ENCODE measurements at regions not wholly inside any gene's neighbourhood (a gene's known extent, or its start where the extent isn't known, plus 50 kb on each side); places are given as distances from the start of the nearest gene placed in this dataset.

- no peak for TF ChIP-seq REST (IDR thresholded peaks at IDR 0.05; ENCODE audit: insufficient read depth in 1 of 2, low read depth in 2 of 2, low read length in 2 of 2)
- no peak for TF ChIP-seq POLR2AphosphoS5 (IDR thresholded peaks at IDR 0.05; ENCODE audit: low read depth, low read length)
- TF ChIP-seq TAF1 (IDR thresholded peaks at IDR 0.05; ENCODE audit: borderline replicate concordance, insufficient read depth, low read length) = no peak
- TF ChIP-seq FOXP2 (optimal IDR thresholded peaks at IDR 0.05; ENCODE audit: borderline replicate concordance, extremely low read depth, extremely low read length, insufficient read depth) = no peak
- no peak for TF ChIP-seq SIN3A (IDR thresholded peaks at IDR 0.05; ENCODE audit: borderline replicate concordance, insufficient read depth, low read length)
Measured at GRCh38 chr3:177578488-177578887, 381.2 kb upstream of the TBL1XR1 start.

GRCh38 chr3:177579419-177579818 is 382.1 kb upstream of the TBL1XR1 start:
- TF ChIP-seq FOXP2 (optimal IDR thresholded peaks at IDR 0.05; ENCODE audit: borderline replicate concordance, extremely low read depth, extremely low read length, insufficient read depth) (no peak), POLR2AphosphoS5 (IDR thresholded peaks at IDR 0.05; ENCODE audit: low read depth, low read length) (no peak), SIN3A (IDR thresholded peaks at IDR 0.05; ENCODE audit: borderline replicate concordance, insufficient read depth, low read length) (no peak)

- TF ChIP-seq REST (IDR thresholded peaks at IDR 0.05; ENCODE audit: insufficient read depth in 1 of 2, low read depth in 2 of 2, low read length in 2 of 2) = no peak
- TF ChIP-seq FOXP2 (optimal IDR thresholded peaks at IDR 0.05; ENCODE audit: borderline replicate concordance, extremely low read depth, extremely low read length, insufficient read depth) = no peak
- TF ChIP-seq SIN3A (IDR thresholded peaks at IDR 0.05; ENCODE audit: borderline replicate concordance, insufficient read depth, low read length) = no peak
- no peak for TF ChIP-seq TAF1 (IDR thresholded peaks at IDR 0.05; ENCODE audit: borderline replicate concordance, insufficient read depth, low read length)
- no peak for TF ChIP-seq POLR2AphosphoS5 (IDR thresholded peaks at IDR 0.05; ENCODE audit: low read depth, low read length)
Measured at GRCh38 chr3:177580437-177580836, 383.2 kb upstream of the TBL1XR1 start.

GRCh38 chr3:177585271-177585670 is 388.0 kb upstream of the TBL1XR1 start:
- TF ChIP-seq TAF1 (IDR thresholded peaks at IDR 0.05; ENCODE audit: borderline replicate concordance, insufficient read depth, low read length) = no peak
- TF ChIP-seq POLR2AphosphoS5 (IDR thresholded peaks at IDR 0.05; ENCODE audit: low read depth, low read length) = no peak
- TF ChIP-seq REST (IDR thresholded peaks at IDR 0.05; ENCODE audit: insufficient read depth in 1 of 2, low read depth in 2 of 2, low read length in 2 of 2) = no peak
- TF ChIP-seq FOXP2 (optimal IDR thresholded peaks at IDR 0.05; ENCODE audit: borderline replicate concordance, extremely low read depth, extremely low read length, insufficient read depth) = no peak
- TF ChIP-seq SIN3A (IDR thresholded peaks at IDR 0.05; ENCODE audit: borderline replicate concordance, insufficient read depth, low read length) = no peak

- TF ChIP-seq POLR2AphosphoS5 (IDR thresholded peaks at IDR 0.05; ENCODE audit: low read depth, low read length) (no peak), REST (IDR thresholded peaks at IDR 0.05; ENCODE audit: insufficient read depth in 1 of 2, low read depth in 2 of 2, low read length in 2 of 2) (no peak), TAF1 (IDR thresholded peaks at IDR 0.05; ENCODE audit: borderline replicate concordance, insufficient read depth, low read length) (no peak)
Measured at GRCh38 chr3:177589041-177589650, 391.9 kb upstream of the TBL1XR1 start.
